ENCODE measurements at regions not wholly inside any gene's neighbourhood (a gene's known extent, or its start where the extent isn't known, plus 50 kb on each side); places are given as distances from the start of the nearest gene placed in this dataset.
"Not testable (repeated sequence)": the region's sequence is repeated elsewhere in the genome, so short reads cannot be mapped to it uniquely, and the experiment has no call there.

DNA sequence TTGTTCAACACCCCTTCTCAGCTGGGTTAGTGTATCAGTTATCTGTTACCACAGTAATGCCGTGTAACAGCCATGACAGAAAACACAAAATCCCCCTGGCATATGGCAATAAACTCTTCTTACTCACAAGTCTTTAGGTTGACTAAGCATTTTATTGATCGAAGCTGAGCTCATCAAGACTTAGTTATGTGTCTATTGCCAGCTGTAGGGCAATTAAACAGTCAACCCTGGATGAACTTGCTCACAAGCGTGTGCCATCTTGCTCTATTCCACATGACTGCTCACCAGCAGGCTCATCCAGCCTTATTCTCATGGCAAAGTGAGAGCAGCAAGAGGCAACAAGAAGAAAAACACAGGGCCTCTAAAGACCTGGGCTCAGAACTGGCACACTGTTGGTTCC is 333.8 kb upstream of the PTBP2 start:
- no peak for DNase-seq (ENCODE audit: low read depth in 1 of 2, low spot score in 1 of 2)

DNA sequence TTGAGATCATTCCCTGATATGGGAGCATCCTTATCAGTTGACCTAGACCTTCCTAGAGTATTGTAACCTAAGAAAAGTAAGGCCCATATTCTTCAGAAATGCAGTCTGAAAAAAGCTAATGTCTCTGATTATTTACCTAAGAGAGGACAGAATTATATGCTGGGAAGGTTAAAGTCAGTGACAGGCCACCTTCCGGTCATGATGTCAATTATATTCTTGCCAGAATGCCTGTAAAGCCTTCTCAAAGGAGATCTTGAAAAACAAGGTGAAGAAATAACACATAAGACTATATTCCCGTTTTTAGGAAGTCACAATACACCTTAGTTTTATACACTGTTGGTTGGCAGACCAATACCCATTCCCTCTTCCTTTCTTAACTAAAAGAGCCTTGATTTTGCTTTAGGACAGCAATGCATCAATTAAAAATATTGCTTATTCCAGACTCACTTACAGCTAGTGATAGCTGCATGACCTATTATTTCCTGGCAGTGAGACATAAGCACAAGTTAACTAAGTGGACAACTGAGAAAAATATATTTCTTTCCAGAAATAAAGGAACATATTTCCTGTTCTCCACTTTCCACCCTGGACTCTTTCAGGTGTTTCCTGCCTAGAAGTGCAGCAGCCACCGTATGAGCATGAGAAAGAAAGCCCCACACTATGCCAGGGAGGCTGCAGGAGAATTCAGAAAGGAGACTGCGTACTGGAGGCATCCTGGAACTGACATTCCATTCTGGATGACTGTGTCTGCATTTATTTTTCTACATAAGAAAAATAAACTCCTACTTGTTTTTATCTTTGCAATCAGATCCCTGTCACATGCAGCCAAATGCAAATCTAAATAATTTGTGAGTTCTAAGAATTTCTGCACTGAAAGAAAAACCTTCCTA is 332.9 kb upstream of the PTBP2 start:
- DNase-seq (ENCODE audit: low read depth in 1 of 2, low spot score in 1 of 2) = no peak

DNA sequence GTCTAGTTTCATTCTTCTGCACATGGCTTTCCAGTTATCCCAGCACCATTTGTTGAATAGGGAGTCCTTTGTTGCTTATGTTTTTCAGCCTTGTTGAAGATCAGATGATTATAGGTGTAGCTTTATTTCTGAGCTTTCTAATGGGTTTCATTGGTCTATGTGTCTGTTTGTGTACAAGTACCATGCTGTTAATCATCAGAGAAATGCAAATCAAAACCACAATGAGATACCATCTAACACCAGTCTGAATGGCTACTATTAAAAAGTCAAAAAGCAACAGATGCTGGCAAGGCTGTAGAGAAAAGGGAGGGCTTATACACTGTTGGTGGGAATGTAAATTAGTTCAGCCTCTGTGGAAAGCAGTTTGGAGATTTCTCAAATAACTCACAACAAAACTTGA is 321.5 kb upstream of the PTBP2 start:
- no peak for DNase-seq (ENCODE audit: low read depth in 1 of 2, low spot score in 1 of 2)

DNA sequence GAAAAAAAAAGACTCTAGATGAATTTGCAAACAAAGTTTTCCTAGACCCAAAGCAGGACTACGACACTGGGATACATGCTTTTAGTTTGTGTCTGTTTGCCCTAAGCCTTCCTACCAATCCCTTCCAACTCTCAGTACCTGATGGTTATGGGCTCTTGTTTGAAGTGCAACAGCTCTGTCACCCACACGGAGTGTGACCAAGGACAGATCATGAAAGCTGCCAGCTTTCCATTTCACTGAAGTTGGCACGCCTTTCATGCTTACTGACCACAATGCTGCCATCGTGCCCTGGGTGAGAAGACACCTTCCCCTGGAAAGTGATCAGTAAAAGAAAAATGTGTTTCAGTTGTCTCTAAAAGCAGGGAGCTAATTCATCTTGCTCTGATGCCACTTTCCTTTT is 312.5 kb upstream of the PTBP2 start:
- DNase-seq (ENCODE audit: low read depth in 1 of 2, low spot score in 1 of 2) = no peak

DNA sequence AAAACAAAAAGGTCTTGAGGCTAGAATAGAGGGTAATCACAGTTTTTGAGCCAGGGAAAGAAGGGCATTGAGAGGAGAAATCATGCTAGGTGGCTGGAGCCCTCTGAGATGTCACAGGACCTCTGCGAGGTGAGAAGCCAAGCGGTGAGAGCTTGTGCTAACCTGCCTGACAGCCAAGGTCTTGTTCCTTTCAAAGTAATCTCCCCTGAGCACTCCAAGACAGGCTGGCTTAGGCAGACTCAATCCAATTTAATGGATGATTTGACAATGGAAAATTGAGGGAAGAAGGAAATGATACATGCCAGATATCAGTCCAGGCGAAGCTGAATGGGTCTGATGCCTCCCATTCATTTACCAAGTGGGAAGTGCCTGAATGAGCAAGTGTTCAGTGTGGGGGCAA is 311.9 kb upstream of the PTBP2 start:
- no peak for DNase-seq (ENCODE audit: low read depth in 1 of 2, low spot score in 1 of 2)

DNA sequence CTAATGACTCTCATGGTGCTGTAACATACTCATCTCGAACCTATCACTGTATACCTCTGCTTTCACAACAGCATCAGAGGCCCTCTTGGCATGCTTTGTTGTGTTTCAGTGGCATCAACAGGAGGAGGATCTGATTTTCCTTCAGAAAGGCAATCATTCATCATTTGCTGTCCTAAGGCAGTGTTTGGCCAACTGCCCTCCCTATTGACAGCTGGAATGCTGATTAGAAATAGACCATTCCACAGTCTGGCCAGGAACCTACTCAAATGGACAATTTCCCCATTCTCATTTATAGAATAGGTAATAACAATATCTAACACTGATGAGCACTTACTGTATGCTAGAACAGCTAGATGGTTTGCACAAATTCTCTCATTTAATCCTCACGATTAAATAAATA is 310.6 kb upstream of the PTBP2 start:
- no peak for DNase-seq (ENCODE audit: low read depth in 1 of 2, low spot score in 1 of 2)

GRCh38 chr1:96414598-96414997 is 307.0 kb upstream of the PTBP2 start:
- no peak for DNase-seq (ENCODE audit: low read depth in 1 of 2, low spot score in 1 of 2)

DNA sequence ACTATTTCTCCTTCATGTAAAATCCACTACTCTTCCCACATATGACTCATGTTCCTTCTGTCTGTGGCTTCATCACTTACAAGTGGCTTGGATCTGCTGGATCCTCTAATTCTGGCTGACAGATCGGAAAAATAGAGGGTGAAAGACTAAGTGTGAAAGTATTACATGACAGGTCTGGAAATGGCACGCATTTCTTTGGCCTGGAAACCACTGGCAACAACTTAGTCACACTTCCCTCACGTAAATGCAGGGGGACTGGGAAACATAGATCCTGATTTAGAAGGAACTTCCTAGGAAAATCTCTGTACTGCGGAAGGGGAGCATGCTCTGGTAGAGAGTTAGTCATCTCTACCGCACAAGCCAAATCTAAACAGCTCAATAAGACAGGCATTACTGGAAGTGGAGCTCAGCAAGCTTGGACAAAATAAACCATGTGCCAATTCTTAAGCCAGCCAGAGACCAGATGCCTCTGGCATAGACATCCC is 305.4 kb upstream of the PTBP2 start:
- DNase-seq (ENCODE audit: low read depth in 1 of 2, low spot score in 1 of 2) = no peak

DNA sequence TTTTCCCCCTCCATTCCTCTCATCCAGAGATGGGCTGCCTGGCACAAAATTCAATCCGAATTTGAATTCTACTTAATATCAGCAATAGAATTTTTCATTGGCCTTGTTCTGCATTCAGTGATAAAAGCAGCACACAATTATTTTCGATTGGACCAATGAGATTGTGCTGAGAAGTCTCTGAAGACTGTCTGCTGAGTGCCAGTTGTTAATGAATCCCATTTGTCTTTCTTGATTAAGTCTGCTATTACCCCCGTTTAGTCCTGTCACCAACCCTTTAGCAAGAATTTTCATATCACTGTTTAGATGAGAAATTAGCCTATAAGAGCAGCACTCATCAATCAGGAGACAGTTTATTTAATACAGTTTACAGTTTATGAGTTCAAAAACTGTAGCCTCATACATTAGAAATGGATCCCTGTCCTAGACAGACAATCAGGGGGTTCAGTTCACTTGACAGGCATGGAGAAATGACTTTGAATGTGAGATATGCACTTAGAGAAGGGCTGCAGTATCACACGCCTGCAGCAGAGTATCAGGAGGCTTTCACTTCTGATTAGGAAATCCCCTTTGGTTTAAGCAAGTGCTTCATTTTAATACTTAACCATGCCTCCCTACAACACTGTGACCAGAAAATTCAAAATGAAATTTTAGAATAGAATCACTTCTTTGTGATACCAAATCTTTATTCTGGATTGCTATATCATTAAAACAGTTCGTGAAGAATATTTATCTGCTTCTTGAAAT is 304.7 kb upstream of the PTBP2 start:
- no peak for DNase-seq (ENCODE audit: low read depth in 1 of 2, low spot score in 1 of 2)

DNA sequence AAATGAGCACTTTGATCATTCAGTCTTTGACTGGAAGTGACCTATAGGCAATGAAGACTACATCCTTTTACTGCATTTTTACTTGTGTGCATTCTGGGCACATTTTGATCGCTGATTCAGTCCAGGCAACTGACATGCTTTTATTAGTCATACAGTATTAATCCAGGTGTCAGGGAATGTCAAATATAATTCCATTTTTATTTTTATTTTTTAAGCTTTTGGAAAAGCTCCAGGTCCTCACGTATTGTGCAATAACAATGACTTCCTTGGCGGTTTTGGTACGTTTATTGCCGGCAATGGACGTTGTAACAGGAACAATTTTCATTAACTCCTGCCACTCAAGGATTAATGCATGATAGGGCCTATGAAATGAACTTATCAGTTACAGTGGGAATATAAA is 302.6 kb upstream of the PTBP2 start:
- no peak for DNase-seq (ENCODE audit: low read depth in 1 of 2, low spot score in 1 of 2)

DNA sequence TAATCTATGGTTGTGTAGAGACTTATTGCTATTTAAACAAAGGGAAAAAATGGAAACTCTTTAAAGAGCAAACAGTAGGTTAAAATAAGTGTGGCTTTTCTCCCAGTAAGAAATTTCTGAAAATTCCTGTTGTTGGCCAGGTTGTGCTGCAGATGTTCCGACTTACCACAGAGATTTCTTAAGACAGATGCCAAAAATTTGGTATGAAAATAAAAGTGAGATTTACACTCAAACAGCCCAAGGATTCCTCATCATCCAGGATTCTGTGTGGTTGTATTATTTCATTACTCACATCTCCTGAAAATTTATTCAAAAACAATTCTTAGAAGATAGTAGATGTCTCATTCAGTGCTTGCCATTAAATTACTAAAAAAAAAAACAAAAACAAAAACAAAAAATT is 296.7 kb upstream of the PTBP2 start:
- no peak for DNase-seq (ENCODE audit: low read depth in 1 of 2, low spot score in 1 of 2)

GRCh38 chr1:96425382-96426129 is 296.0 kb upstream of the PTBP2 start:
- DNase-seq (ENCODE audit: low read depth in 1 of 2, low spot score in 1 of 2) = no peak

GRCh38 chr1:96427616-96428015 is 294.0 kb upstream of the PTBP2 start:
- DNase-seq (ENCODE audit: low read depth in 1 of 2, low spot score in 1 of 2) = no peak

DNA sequence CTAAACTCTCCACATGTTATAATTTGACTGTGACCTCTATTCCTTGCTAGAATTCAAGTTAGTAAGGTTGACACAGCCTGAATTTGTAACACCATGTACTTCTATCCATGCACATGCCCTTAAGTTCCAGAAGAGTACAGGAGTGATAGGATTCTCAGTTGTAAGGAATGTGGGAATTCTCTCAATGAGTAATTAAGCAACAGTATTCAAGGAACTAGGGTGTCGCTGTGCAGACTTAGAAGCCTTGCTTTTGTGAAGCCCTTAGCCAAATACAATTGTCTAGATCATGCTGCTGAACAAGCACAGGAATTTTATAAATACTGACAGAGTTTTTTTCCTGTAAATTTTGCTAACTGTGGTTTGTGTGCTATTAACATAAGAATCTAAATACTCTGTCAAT is 276.3 kb upstream of the PTBP2 start:
- DNase-seq (ENCODE audit: low read depth in 1 of 2, low spot score in 1 of 2) = no peak

DNA sequence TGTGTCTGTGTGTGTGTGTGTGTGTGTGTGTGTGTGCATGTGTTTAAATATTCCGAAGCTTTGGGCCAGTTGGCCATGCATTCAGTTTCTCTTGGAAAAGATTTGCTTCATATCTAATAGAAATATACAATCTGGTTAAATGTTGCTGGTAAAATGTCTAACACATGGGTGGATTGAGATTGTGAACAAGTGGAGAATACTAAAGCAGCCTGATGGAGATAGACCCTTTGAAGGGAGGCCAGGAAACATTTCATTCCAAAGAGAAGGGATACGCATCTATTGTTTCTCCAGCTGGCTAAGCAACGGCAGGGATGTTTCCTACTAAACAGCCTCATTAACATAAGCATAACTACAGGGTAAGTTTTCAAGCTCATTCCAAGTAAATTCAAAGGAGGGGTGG is 257.5 kb upstream of the PTBP2 start:
- no peak for DNase-seq (ENCODE audit: low read depth in 1 of 2, low spot score in 1 of 2)

- no peak for DNase-seq (ENCODE audit: low read depth in 1 of 2, low spot score in 1 of 2)
Observed at GRCh38 chr1:96464522-96464921, 257.1 kb upstream of the PTBP2 start.

GRCh38 chr1:96464991-96465390 is 256.6 kb upstream of the PTBP2 start:
- no peak for DNase-seq (ENCODE audit: low read depth in 1 of 2, low spot score in 1 of 2)

DNA sequence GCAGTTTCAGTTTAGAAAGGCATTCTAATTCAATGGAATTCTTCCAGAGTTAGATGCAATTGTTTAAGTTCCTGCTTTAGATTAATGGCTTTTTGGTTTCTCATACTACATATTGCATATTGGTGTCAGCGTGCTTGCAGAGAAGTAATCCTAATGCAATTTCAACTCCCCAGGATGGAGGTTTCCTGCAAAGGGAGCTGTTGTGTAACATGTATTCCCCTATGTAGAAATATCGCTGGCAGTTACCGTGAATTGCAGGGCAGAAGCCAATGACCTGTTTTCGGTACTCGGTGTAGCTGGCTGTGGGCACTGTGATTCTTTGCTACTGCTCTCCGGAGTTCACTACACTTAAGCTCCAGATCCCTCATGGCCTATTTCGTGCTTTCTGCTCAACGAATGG is 256.1 kb upstream of the PTBP2 start:
- DNase-seq (ENCODE audit: low read depth in 1 of 2, low spot score in 1 of 2) = no peak

- DNase-seq (ENCODE audit: low read depth in 1 of 2, low spot score in 1 of 2) = no peak
Observed at GRCh38 chr1:96466842-96467241, 254.7 kb upstream of the PTBP2 start.

DNA sequence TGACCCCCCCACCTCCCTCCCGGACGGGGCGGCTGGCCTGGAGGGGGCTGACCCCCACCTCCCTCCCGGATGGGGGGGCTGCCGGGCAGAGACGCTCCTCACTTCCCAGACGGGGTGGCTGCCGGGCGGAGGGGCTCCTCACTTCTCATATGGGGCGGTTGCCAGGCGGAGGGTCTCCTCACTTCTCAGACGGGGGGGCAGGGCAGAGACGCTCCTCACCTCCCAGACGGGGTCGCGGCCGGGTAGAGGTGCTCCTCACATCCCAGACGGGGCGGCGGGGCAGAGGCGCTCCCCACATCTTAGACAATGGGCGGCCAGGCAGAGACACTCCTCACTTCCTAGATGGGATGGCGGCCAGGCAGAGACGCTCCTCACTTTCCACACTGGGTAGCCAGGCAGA is 251.9 kb upstream of the PTBP2 start:
- DNase-seq (ENCODE audit: low read depth in 1 of 2, low spot score in 1 of 2) = not testable (repeated sequence)

DNA sequence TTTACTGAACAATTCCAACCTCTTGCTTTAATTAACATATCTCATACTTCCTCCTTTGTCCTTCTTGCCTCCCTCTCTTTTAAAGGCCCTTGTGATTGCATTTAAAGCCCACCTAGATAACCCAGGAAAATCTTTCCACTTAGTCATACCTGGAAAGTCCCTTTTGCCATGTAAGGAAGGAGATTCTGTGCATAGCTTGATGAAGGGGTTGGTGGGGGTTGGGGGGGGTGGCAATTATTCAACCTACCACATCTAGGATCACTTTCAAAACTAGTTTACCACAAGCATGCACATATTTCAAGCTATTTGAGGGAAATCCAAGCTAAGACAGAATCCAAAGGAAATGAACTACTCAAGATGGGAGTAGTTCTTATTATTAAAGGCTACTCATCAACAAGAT is 249.1 kb upstream of the PTBP2 start:
- no peak for DNase-seq (ENCODE audit: low read depth in 1 of 2, low spot score in 1 of 2)

Data from activated CD4-positive, alpha-beta T cell treated with anti-CD3 and anti-CD28 coated beads, Interleukin-2, amount 50 U/mL, for 24 hours (primary cell).